GM13977 (cell line): ENCODE measurements at regions not wholly inside any gene's neighbourhood (a gene's known extent, or its start where the extent isn't known, plus 50 kb on each side); places are given as distances from the start of the nearest gene placed in this dataset.

Source experiments
- DNase-seq: peaks from one replicate; pipeline ENCODE4 v3.0.0; 2012; ENCODE audit warnings: low spot score
- CTCF ChIP-seq: IDR thresholded peaks from 2 replicates; pipeline ENCODE4 v1.5.1; 2012; ENCODE audit warnings: mild to moderate bottlenecking, control low read depth; ENCODE audit not compliant: insufficient read depth; ENCODE audit errors: extremely low read depth, missing control alignments
- in situ Hi-C: fragments of 300-500 bp; cut with MboI; formaldehyde crosslinking; loops from one replicate; pipeline ENCODE4 v1.12.0; 2022; ENCODE audit warnings: low sequenced_read_pairs, low pct_unique_long_range_greater_than_20kb, mixed read lengths, inconsistent platforms; ENCODE audit not compliant: unreplicated experiment

- in situ Hi-C loops, result no loop called here
- TF ChIP-seq CTCF, result no peak
- no peak for DNase-seq
Measured at GRCh38 chr15:53305101-53305500, 454.4 kb downstream of the WDR72 start.

GRCh38 chr15:53297828-53298227 lies 461.6 kb downstream of the WDR72 start:
- DNase-seq, result no peak
- in situ Hi-C loops, result no loop called here
- TF ChIP-seq CTCF, result no peak

- no peak for DNase-seq
- TF ChIP-seq CTCF, result no peak
- in situ Hi-C loops, result no loop called here
Measured at GRCh38 chr15:53296603-53297002, 462.9 kb downstream of the WDR72 start.

- in situ Hi-C loops, result no loop called here
- DNase-seq, result no peak
Measured at GRCh38 chr15:53295574-53295973, 463.9 kb downstream of the WDR72 start.

DNA sequence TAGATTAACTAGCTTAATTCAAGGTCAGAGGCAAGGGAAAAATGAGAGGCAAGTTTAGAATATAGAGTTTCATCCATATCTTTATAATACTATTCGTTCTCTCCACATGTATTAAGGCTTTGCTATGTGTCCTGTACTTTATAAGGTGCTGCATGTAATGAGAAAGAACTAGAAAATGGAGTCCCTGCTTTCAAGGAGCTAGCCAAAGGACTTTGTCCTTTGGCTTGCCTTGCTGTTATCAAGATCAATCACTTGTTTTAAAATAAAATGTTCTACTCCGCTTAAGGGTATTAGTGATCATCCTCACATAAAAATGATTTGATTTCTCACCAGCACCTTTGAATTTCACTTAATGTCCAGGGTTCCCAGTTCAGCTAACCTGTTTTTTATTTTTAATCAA lies 470.9 kb downstream of the WDR72 start:
- in situ Hi-C loops, result no loop called here
- no peak for TF ChIP-seq CTCF
- no peak for DNase-seq

More at GRCh38 chr15:53295574-53295973, 463.9 kb downstream of the WDR72 start:
- no peak for TF ChIP-seq CTCF

GRCh38 chr15:53274630-53275029 lies 484.5 kb upstream of the ONECUT1 start:
- no peak for DNase-seq
- TF ChIP-seq CTCF, result no peak
- in situ Hi-C loops, result no loop called here

GRCh38 chr15:53272116-53272515 lies 482.0 kb upstream of the ONECUT1 start:
- no peak for DNase-seq
- no peak for TF ChIP-seq CTCF
- in situ Hi-C loops, result no loop called here
